HG02571 (cell line): ENCODE measurements at regions not wholly inside any gene's neighbourhood (a gene's known extent, or its start where the extent isn't known, plus 50 kb on each side); places are given as distances from the start of the nearest gene placed in this dataset.
"Not testable (repeated sequence)": the region's sequence is repeated elsewhere in the genome, so short reads cannot be mapped to it uniquely, and the experiment has no call there.

Experiments
- ATAC-seq: cut with Tn5 transposase; IDR thresholded peaks from one replicate; pipeline ENCODE4 v1.9.1; 2021; ENCODE audit warnings: mild to moderate bottlenecking, moderate library complexity; ENCODE audit not compliant: unreplicated experiment

GRCh38 chr10:6830981-6831380 is 250.9 kb upstream of the PRKCQ start:
- not testable (repeated sequence) for ATAC-seq

- ATAC-seq, result not testable (repeated sequence)
Observed at GRCh38 chr10:6824793-6825192, 244.7 kb upstream of the PRKCQ start.

GRCh38 chr10:6823770-6824169 is 243.7 kb upstream of the PRKCQ start:
- no peak for ATAC-seq

- no peak for ATAC-seq
Observed at GRCh38 chr10:6819301-6819700, 239.2 kb upstream of the PRKCQ start.

GRCh38 chr10:6817770-6818169 is 237.7 kb upstream of the PRKCQ start:
- ATAC-seq, result no peak

- ATAC-seq, result no peak
Observed at GRCh38 chr10:6815346-6815745, 235.3 kb upstream of the PRKCQ start.

- ATAC-seq, result no peak
Observed at GRCh38 chr10:6813856-6814255, 233.8 kb upstream of the PRKCQ start.

- no peak for ATAC-seq
Observed at GRCh38 chr10:6813306-6813705, 233.2 kb upstream of the PRKCQ start.

GRCh38 chr10:6811153-6811552 is 231.1 kb upstream of the PRKCQ start:
- ATAC-seq, result no peak

- ATAC-seq, result no peak
Observed at GRCh38 chr10:6803427-6803783, 223.3 kb upstream of the PRKCQ start.

- no peak for ATAC-seq
Observed at GRCh38 chr10:6802759-6803426, 222.8 kb upstream of the PRKCQ start.

GRCh38 chr10:6796231-6796630 is 216.2 kb upstream of the PRKCQ start:
- no peak for ATAC-seq

- ATAC-seq, result no peak
Observed at GRCh38 chr10:6795541-6795940, 215.5 kb upstream of the PRKCQ start.

GRCh38 chr10:6794841-6795240 is 214.8 kb upstream of the PRKCQ start:
- not testable (repeated sequence) for ATAC-seq

- no peak for ATAC-seq
Observed at GRCh38 chr10:6794441-6794840, 214.4 kb upstream of the PRKCQ start.

GRCh38 chr10:6788731-6789130 is 208.7 kb upstream of the PRKCQ start:
- ATAC-seq, result no peak

- ATAC-seq, result no peak
Observed at GRCh38 chr10:6788231-6788630, 208.2 kb upstream of the PRKCQ start.

GRCh38 chr10:6787718-6788117 is 207.6 kb upstream of the PRKCQ start:
- ATAC-seq, result no peak

- ATAC-seq, result no peak
Observed at GRCh38 chr10:6787091-6787490, 207.0 kb upstream of the PRKCQ start.

- ATAC-seq, result no peak
Observed at GRCh38 chr10:6786579-6787031, 206.5 kb upstream of the PRKCQ start.

GRCh38 chr10:6784429-6784828 is 204.4 kb upstream of the PRKCQ start:
- ATAC-seq, result not testable (repeated sequence)

- ATAC-seq, result no peak
Observed at GRCh38 chr10:6783471-6783870, 203.4 kb upstream of the PRKCQ start.

GRCh38 chr10:6782378-6782777 is 202.3 kb upstream of the PRKCQ start:
- ATAC-seq, result no peak
